GM06990 (cell line): ENCODE measurements at regions not wholly inside any gene's neighbourhood (a gene's known extent, or its start where the extent isn't known, plus 50 kb on each side); places are given as distances from the start of the nearest gene placed in this dataset.
"Not testable (repeated sequence)": the region's sequence is repeated elsewhere in the genome, so short reads cannot be mapped to it uniquely, and the experiment has no call there.

Experiments
- DNase-seq: peaks from one replicate; pipeline ENCODE4 v3.0.0-alpha.2; 2011; ENCODE audit not compliant: insufficient read length; ENCODE audit errors: extremely low read depth
- H3K27me3 ChIP-seq: replicated peaks from 2 replicates; pipeline ENCODE4 v1.6.0; 2011; ENCODE audit warnings: low read length; ENCODE audit not compliant: control insufficient read depth, insufficient read depth
- H3K36me3 ChIP-seq: 2 replicates; pipeline ENCODE4 v1.5.1; 2011; ENCODE audit warnings: low read length; ENCODE audit not compliant: control insufficient read depth, insufficient read depth
- H3K4me3 ChIP-seq: replicated peaks from 2 replicates; pipeline ENCODE4 v1.5.1; 2011; ENCODE audit warnings: low read depth, mild to moderate bottlenecking, control low read depth, low read length
- TF ChIP-seq, protein P1 (sequence below): IDR thresholded peaks from 2 replicates; pipeline ENCODE4 v1.5.1; 2011; ENCODE audit warnings: low read length, control low read depth, mild to moderate bottlenecking, inconsistent platforms; ENCODE audit not compliant: insufficient read depth, poor library complexity, severe bottlenecking

GRCh38 chr3:185306286-185306685 lies 52.4 kb upstream of the EHHADH start:
- H3K4me3 ChIP-seq, DNase-seq, H3K27me3 ChIP-seq, H3K36me3 ChIP-seq: not testable (repeated sequence)

DNA sequence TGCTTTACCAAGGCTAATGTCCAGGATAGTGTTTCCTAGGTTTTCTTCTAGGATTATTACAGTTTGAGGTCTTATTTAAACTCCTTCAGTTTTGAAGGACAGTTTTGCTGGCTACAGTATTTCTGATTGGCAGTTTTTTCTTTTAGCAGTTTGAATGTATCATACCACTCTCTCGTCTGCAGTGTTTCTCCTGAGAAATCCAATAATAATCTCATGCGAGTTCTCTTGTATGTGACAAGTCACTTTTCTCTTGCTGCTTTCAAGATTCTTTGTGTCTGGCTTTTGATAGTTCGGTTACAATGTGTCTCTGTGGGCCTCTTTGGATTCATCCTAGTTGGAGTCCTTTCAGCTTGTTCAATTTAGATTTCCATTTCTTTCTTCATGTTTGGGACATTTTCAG lies 53.0 kb upstream of the EHHADH start:
- Histone ChIP-seq H3K27me3 (no peaks in the 10 kb centered on the region), H3K4me3 (no peak overlapping the region), H3K36me3 (no peaks in the 10 kb centered on the region; the same call in none of the 2 replicates)
- TF ChIP-seq, protein P1, sequence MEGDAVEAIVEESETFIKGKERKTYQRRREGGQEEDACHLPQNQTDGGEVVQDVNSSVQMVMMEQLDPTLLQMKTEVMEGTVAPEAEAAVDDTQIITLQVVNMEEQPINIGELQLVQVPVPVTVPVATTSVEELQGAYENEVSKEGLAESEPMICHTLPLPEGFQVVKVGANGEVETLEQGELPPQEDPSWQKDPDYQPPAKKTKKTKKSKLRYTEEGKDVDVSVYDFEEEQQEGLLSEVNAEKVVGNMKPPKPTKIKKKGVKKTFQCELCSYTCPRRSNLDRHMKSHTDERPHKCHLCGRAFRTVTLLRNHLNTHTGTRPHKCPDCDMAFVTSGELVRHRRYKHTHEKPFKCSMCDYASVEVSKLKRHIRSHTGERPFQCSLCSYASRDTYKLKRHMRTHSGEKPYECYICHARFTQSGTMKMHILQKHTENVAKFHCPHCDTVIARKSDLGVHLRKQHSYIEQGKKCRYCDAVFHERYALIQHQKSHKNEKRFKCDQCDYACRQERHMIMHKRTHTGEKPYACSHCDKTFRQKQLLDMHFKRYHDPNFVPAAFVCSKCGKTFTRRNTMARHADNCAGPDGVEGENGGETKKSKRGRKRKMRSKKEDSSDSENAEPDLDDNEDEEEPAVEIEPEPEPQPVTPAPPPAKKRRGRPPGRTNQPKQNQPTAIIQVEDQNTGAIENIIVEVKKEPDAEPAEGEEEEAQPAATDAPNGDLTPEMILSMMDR = no peak
- no peak for DNase-seq

DNA sequence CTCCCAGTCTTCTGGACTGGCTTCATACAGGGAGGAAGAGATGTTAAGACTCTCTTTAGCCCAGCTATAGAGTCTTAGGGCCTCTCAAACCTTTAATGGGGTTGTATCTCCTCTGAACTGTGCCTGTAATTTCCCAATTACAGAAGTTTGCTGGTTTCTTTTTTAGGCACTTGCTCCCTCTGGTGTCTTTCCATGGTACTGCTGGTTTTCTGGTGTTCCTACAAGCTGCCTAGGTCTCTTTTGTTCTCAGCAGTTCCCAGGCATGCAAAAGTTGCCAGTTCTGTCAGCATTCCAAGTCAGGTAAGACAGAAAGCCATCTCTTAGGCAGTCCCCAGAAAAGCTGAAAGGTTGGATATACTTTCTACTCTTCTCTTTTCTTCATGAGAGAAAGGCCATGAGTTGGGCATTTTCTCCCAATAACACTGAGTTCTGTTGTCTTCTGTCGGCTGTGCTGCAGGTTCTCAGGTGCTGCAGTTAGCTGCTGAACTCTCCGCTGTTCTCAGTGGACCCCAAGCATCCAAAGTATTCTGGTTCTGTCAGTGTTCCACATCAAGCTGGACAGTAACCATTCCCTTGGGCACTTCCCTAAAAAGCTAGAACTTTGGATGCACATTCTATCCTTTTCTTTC lies 54.4 kb upstream of the EHHADH start:
- TF ChIP-seq, protein P1 = peak; percentile 86
- no peaks in the 10 kb centered on the region; the same call in none of the 2 replicates for H3K36me3 ChIP-seq
- no peak for DNase-seq
- H3K4me3 ChIP-seq = no peak overlapping the region
- H3K27me3 ChIP-seq = no peaks in the 10 kb centered on the region

- TF ChIP-seq, protein P1 = no peak
- Histone ChIP-seq H3K4me3 (no peak overlapping the region), H3K36me3 (no peaks in the 10 kb centered on the region; the same call in none of the 2 replicates), H3K27me3 (no peaks in the 10 kb centered on the region)
- no peak for DNase-seq
Observed at GRCh38 chr3:185309302-185309701, 53.6 kb upstream of the MAP3K13 start.

GRCh38 chr3:185309795-185310194 lies 53.1 kb upstream of the MAP3K13 start:
- no peak for DNase-seq
- Histone ChIP-seq H3K36me3 (no peaks in the 10 kb centered on the region; the same call in none of the 2 replicates), H3K27me3 (no peaks in the 10 kb centered on the region), H3K4me3 (no peak overlapping the region)
- TF ChIP-seq, protein P1 = no peak

GRCh38 chr3:185311991-185312390 lies 50.9 kb upstream of the MAP3K13 start:
- no peak for DNase-seq
- Histone ChIP-seq H3K36me3 (no peaks in the 10 kb centered on the region; the same call in none of the 2 replicates), H3K4me3 (no peak overlapping the region), H3K27me3 (no peaks in the 10 kb centered on the region)
- TF ChIP-seq, protein P1 = no peak
